NCI-H2029 (cell line): ENCODE measurements at regions not wholly inside any gene's neighbourhood (a gene's known extent, or its start where the extent isn't known, plus 50 kb on each side); places are given as distances from the start of the nearest gene placed in this dataset.

Experiments
- DNase-seq: peaks from one replicate; lab custom pipeline; 2025; lab: John Stamatoyannopoulos, UW

GRCh38 chr5:174235221-174236011, 189.9 kb downstream of the NSG2 start:
- no peak for DNase-seq

DNA sequence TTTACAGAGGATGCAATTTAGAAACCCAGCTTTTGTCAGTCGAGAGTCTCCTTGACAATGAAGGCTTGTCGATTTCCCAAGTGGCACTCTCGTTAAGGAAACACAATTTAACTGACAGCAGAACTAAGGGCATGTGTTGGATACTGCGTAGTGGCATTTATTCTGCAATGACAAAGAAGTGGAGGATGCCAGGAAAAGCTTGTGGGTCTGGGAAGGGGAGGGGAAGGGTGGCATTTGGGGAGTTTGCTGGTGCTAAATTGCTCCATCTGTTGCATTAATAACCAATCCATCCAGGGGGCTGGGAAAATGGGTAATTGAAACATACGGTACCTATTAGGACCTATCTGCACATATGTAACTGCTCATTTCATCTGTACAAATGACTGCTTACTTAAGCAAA, 190.6 kb downstream of the NSG2 start:
- peak; percentile 45 for DNase-seq

GRCh38 chr5:174239718-174240117, 194.2 kb downstream of the NSG2 start:
- DNase-seq: no peak

DNA sequence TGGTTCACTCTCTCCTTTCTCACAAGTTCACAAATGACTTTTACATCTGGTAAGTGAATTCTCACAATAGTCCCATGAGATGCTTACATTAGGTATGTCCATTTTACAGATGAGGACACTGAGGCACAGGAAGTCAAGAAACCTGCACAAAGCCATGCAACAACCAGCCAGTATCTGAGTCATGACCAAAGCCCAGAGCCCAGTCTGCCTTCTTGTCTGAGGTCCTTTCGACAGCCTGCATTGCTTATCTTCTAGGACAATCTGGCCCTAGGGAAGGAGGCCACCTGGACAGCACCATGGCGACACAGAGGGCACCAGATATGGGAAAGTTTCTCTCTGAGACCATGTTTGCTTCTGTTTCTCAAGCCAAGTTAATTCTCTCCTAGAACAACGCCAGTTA, 197.1 kb downstream of the NSG2 start:
- DNase-seq: no peak

DNA sequence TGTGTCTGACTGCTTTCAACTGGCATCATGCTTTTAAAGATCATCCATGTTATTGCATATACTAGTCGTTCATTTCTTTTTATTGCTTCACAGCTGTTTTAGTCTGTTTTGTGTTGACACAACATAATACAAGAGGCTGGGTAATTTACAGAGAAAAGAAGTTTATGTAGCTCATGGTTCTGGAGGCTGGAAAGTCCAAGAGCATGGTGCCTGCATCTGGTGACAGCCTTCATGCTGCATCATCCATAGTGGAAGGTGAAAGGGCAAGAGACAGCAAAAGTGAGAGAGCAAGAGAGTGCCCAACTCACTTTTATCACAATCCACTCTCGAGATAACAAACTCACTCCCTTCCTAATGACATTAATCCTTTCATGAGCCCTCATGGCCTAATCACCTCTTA, 198.4 kb downstream of the NSG2 start:
- DNase-seq: no peak

- peak; percentile 69 for DNase-seq
Observed at GRCh38 chr5:174245516-174246075, 200.1 kb downstream of the NSG2 start.

GRCh38 chr5:174246743-174247142, 201.2 kb downstream of the NSG2 start:
- DNase-seq: no peak

GRCh38 chr5:174247301-174247700, 201.8 kb downstream of the NSG2 start:
- DNase-seq: no peak

- no peak for DNase-seq
Observed at GRCh38 chr5:174251305-174252000, 205.9 kb downstream of the NSG2 start.

DNA sequence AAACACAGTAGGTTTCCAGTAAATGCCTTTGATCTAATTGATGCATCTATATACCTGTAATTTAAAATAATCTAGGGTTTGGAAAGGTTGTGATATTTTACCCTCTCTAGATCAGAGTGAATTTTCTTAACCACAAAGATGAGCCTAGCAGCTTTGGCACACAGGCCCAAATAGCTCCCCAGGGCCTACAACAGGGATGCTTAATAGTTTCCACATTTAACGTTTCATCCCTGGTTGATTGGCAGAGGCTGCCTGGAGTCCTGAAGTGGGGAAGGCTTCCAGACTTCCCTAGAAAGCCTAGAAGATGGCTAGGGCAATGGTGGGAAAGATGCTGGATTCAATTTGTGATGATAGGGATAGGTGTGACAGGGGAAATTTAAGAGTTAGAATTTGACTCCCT, 206.6 kb downstream of the NSG2 start:
- DNase-seq: no peak

GRCh38 chr5:174259696-174260420, 214.4 kb downstream of the NSG2 start:
- DNase-seq: no peak

DNA sequence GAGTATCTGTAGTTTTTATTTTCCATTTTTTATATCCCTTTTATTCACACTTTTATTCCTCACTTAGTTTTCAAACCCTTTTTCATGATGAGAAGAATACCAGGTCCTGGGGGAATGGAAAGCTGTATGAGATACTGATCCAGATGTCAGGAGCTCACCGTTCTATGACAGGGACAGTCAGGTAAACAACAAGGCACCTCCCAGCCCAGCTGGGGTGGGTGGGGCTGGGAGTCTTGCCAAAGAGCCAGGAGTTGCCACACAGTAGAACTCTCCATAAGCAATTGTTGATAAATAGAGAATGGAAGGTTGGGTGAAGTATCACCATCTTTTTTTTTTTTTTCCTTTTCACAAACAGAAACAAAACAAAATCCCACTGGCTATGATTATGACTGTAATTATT, 225.8 kb downstream of the NSG2 start:
- DNase-seq: peak; percentile 80

GRCh38 chr5:174272671-174273070, 227.2 kb downstream of the NSG2 start:
- no peak for DNase-seq

- no peak for DNase-seq
Observed at GRCh38 chr5:174273325-174273724, 227.8 kb downstream of the NSG2 start.

DNA sequence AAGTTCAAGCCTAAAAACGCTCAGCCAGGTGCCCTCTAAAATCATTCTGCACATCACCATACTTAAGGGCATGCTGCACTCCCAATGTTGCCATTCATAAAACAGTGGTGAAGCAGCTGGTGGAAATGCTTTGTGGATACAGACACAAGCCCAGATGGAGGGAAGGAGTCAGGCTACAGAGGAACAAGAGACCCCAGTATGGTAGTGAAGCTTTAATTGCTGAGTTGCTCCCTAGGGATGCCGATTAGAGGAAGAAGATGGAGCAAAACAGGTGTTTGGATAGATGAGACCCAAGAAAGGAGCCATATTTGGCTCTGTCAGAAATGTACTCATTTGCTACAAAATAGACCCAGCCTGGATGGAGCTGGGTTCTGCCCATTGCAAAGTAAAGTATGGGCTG, 230.5 kb downstream of the NSG2 start:
- no peak for DNase-seq

GRCh38 chr5:174281089-174281760, 235.7 kb downstream of the NSG2 start:
- DNase-seq: no peak

GRCh38 chr5:174281855-174282254, 236.3 kb downstream of the NSG2 start:
- DNase-seq: no peak

- no peak for DNase-seq
Observed at GRCh38 chr5:174282391-174282790, 236.9 kb downstream of the NSG2 start.

- peak; percentile 66 for DNase-seq
Observed at GRCh38 chr5:174283211-174284005, 237.9 kb downstream of the NSG2 start.

DNA sequence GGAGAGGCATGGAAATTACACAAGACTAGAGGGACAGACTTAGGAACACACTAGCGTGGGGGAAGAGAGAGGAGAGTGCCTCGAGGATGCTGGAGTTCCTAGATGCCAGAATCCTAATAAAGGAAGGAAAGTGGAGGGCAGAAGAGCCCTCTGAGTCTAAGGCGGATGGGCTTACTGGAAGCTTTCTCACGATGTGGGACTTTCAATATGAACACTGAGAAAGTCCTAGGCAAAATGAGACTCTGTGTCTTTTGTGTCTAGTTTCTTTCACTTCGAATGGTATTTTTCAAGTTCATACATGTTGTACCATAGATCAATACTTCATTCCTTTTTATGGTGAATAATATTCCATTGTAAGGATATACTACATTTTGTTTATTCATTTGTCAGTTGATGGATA, 239.4 kb downstream of the NSG2 start:
- no peak for DNase-seq

DNA sequence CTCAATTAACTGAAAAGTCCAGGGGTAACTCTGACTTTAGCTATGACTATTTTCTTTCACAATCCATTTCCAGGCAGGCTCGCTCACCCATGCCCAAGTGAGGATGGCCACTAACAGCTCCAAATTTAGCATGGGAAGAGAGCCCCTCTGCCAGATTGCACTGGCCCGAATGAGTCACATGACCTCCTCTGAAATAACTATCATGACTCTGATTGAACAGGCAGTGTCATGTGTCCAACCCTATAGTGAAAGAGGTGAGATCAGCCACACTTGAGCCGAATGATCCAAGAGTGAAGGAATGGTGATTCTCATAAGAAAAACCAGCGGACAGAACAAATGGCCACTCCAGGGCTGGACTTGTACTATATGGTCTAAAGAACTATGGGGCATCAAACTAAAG, 242.3 kb downstream of the NSG2 start:
- no peak for DNase-seq
